GM12872 (cell line): ENCODE measurements at regions not wholly inside any gene's neighbourhood (a gene's known extent, or its start where the extent isn't known, plus 50 kb on each side); places are given as distances from the start of the nearest gene placed in this dataset.

Experiments
- CTCF ChIP-seq: IDR thresholded peaks from 3 replicates; pipeline ENCODE4 v1.5.1; 2011; ENCODE audit warnings: low read depth, mild to moderate bottlenecking, low read length, moderate library complexity; ENCODE audit not compliant: insufficient read depth

GRCh38 chr9:110115341-110115820 lies 92.6 kb downstream of the C9orf152 start:
- no peak for TF ChIP-seq CTCF

GRCh38 chr9:110115826-110116542 lies 92.0 kb downstream of the C9orf152 start:
- no peak for TF ChIP-seq CTCF

- TF ChIP-seq CTCF, result no peak
Observed at GRCh38 chr9:110116543-110116885, 91.4 kb downstream of the C9orf152 start.

GRCh38 chr9:110121170-110121569 lies 86.8 kb downstream of the C9orf152 start:
- no peak for TF ChIP-seq CTCF

GRCh38 chr9:110123341-110124095 lies 84.4 kb downstream of the C9orf152 start:
- no peak for TF ChIP-seq CTCF

- no peak for TF ChIP-seq CTCF
Observed at GRCh38 chr9:110124439-110124838, 83.5 kb downstream of the C9orf152 start.

GRCh38 chr9:110125207-110125751 lies 82.7 kb downstream of the C9orf152 start:
- no peak for TF ChIP-seq CTCF
